GM21717 (cell line): ENCODE measurements at regions not wholly inside any gene's neighbourhood (a gene's known extent, or its start where the extent isn't known, plus 50 kb on each side); places are given as distances from the start of the nearest gene placed in this dataset.
"Not testable (repeated sequence)": the region's sequence is repeated elsewhere in the genome, so short reads cannot be mapped to it uniquely, and the experiment has no call there.

Source experiments
- ATAC-seq: cut with Tn5 transposase; IDR thresholded peaks from one replicate; pipeline ENCODE4 v1.9.1; 2021; ENCODE audit warnings: mild to moderate bottlenecking, moderate library complexity; ENCODE audit not compliant: unreplicated experiment

GRCh38 chr9:24351973-24352372 is 193.7 kb downstream of the IZUMO3 start:
- no peak for ATAC-seq

- no peak for ATAC-seq
These were observed 194.4 kb downstream of the IZUMO3 start for GRCh38 chr9:24351258-24351657.

GRCh38 chr9:24342457-24342856 is 203.2 kb downstream of the IZUMO3 start:
- ATAC-seq = no peak

- no peak for ATAC-seq
These were observed 212.1 kb downstream of the IZUMO3 start for GRCh38 chr9:24333629-24334028.

- ATAC-seq = no peak
These were observed 246.8 kb downstream of the IZUMO3 start for GRCh38 chr9:24298912-24299311.

- no peak for ATAC-seq
These were observed 247.8 kb downstream of the IZUMO3 start for GRCh38 chr9:24297931-24298330.

GRCh38 chr9:24296124-24296523 is 249.6 kb downstream of the IZUMO3 start:
- no peak for ATAC-seq

- ATAC-seq = no peak
These were observed 252.3 kb downstream of the IZUMO3 start for GRCh38 chr9:24293386-24293785.

GRCh38 chr9:24286761-24287160 is 258.9 kb downstream of the IZUMO3 start:
- ATAC-seq = no peak

GRCh38 chr9:24258626-24259025 is 287.1 kb downstream of the IZUMO3 start:
- ATAC-seq = no peak

GRCh38 chr9:24257726-24258125 is 288.0 kb downstream of the IZUMO3 start:
- ATAC-seq = no peak

GRCh38 chr9:24245988-24246387 is 299.7 kb downstream of the IZUMO3 start:
- no peak for ATAC-seq

- ATAC-seq = no peak
These were observed 303.1 kb downstream of the IZUMO3 start for GRCh38 chr9:24242576-24242975.

GRCh38 chr9:24218656-24219055 is 327.0 kb downstream of the IZUMO3 start:
- no peak for ATAC-seq

GRCh38 chr9:24210641-24211040 is 335.1 kb downstream of the IZUMO3 start:
- no peak for ATAC-seq

- ATAC-seq = no peak
These were observed 355.7 kb downstream of the IZUMO3 start for GRCh38 chr9:24189986-24190385.

- ATAC-seq = not testable (repeated sequence)
These were observed 354.5 kb upstream of the ELAVL2 start for GRCh38 chr9:24180572-24180971.

GRCh38 chr9:24144796-24145195 is 318.8 kb upstream of the ELAVL2 start:
- no peak for ATAC-seq

GRCh38 chr9:24135072-24135471 is 309.0 kb upstream of the ELAVL2 start:
- ATAC-seq = not testable (repeated sequence)

- no peak for ATAC-seq
These were observed 306.2 kb upstream of the ELAVL2 start for GRCh38 chr9:24132244-24132643.

- ATAC-seq = no peak
These were observed 301.5 kb upstream of the ELAVL2 start for GRCh38 chr9:24127519-24127918.

- no peak for ATAC-seq
These were observed 292.1 kb upstream of the ELAVL2 start for GRCh38 chr9:24118190-24118589.

- no peak for ATAC-seq
These were observed 270.7 kb upstream of the ELAVL2 start for GRCh38 chr9:24096756-24097155.

GRCh38 chr9:24095246-24095645 is 269.2 kb upstream of the ELAVL2 start:
- ATAC-seq = no peak
